AG08395 (cell line): ENCODE measurements at regions not wholly inside any gene's neighbourhood (a gene's known extent, or its start where the extent isn't known, plus 50 kb on each side); places are given as distances from the start of the nearest gene placed in this dataset.
"Not testable (repeated sequence)": the region's sequence is repeated elsewhere in the genome, so short reads cannot be mapped to it uniquely, and the experiment has no call there.

Source experiments
- DNase-seq: peaks from one replicate; pipeline ENCODE4 v3.0.0; 2012; ENCODE audit warnings: mixed read lengths, low spot score

- DNase-seq: no peak
Measured at GRCh38 chr12:131634037-131634436, 76.9 kb upstream of the SFSWAP start.

- DNase-seq: not testable (repeated sequence)
Measured at GRCh38 chr12:131635012-131635411, 75.9 kb upstream of the SFSWAP start.

- no peak for DNase-seq
Measured at GRCh38 chr12:131635491-131636122, 75.3 kb upstream of the SFSWAP start.

DNA sequence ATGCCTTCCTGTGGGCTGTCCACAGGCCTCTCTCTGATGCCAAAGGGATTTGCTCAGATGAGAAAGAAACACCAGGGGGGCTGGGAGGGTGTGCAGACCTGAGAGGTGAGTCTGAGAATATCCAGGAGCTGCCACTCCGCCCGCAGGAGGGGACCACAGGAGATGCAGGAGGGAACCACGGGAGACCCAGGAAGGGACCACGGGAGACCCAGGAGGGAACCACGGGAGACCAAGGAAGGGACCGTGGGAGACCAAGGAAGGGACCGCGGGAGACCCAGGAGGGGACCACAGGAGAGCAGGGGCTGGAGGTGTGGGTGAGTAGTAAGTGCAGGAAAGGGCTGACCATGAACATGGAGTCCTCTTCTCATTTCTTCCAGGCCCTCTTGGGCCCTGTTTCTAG lies 74.6 kb upstream of the SFSWAP start:
- no peak for DNase-seq

GRCh38 chr12:131636940-131637750 lies 73.7 kb upstream of the SFSWAP start:
- no peak for DNase-seq

DNA sequence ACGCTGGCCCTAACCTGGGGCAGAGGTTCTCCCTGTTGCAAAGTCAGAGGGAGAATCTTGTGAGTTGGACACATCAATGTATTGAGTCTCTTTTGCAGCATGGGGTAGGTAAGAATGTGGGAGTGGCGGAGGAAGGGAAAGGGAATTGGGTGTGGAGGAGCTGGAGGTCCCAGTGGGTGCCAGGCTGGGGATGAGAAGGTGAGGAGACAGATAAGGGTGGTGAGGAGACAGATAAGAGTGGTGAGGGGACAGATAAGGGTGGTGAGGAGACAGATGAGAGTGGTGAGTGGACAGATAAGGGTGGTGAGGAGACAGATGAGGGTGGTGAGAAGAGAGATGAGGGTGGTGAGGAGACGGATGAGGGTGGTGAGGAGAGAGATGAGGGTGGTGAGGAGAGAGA lies 72.9 kb upstream of the SFSWAP start:
- no peak for DNase-seq

- no peak for DNase-seq
Measured at GRCh38 chr12:131639270-131639940, 71.5 kb upstream of the SFSWAP start.

DNA sequence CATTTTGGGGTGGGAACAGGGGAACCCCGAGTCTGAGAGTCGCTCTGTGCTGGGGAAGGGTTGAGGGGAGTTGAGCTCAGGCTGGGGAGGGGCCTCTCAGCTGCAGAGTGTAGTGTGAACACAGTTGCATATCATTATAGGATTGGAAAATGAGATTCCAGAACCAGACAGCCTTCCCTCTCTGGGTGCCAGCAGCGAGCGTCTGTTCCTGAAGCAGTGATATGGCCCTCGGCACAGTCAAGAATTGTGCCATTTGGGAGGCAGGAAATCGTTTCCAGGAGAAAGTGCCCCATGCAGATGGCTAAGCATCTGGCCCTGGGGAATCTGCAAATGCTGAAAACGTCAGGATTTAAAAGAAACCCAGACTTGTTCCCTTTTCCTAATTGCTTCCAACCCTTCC lies 70.4 kb upstream of the SFSWAP start:
- no peak for DNase-seq

DNA sequence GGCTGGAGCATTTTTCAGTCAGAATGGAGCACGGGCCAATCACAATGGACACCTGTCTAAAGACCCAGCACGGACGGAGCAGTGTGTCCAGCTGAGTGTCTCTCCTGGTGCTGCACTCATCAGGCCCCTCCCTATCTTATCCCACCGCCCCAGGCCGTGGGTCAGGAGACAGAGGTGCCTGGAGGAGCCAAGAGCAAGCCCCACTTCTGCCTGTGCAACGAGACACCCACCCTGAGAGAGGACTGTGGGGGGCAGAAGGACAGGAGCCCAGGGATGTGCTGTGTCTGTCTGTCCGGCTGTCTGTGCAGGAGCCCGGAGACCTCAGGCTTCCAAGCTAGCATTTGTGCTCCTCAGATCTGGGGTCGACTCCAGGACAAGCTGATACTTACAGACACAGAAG lies 69.6 kb upstream of the SFSWAP start:
- no peak for DNase-seq

DNA sequence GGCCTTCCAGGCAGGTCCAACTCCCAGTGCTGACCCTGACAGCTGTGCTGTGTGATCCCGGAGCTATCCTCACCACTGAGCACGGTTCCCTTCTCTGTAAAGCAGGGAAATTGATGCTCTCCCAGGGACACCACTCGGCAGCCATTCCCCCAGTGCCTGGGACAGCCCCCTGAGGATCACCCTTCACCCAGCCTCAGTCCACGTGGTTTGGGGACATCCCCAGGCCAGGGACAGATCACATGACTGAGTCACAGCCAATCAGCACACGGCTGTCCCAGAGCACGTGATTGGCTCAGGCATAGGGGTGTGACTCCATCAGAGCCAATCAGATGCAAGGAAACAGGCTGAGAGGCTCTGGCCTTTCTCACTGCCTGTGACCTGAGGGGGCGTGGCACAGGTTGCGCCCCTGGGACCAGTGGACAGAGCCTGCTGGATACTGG lies 68.8 kb upstream of the SFSWAP start:
- no peak for DNase-seq

GRCh38 chr12:131642771-131643170 lies 68.1 kb upstream of the SFSWAP start:
- no peak for DNase-seq

GRCh38 chr12:131643631-131644452 lies 67.0 kb upstream of the SFSWAP start:
- DNase-seq: no peak

GRCh38 chr12:131644481-131644880 lies 66.4 kb upstream of the SFSWAP start:
- DNase-seq: no peak

DNA sequence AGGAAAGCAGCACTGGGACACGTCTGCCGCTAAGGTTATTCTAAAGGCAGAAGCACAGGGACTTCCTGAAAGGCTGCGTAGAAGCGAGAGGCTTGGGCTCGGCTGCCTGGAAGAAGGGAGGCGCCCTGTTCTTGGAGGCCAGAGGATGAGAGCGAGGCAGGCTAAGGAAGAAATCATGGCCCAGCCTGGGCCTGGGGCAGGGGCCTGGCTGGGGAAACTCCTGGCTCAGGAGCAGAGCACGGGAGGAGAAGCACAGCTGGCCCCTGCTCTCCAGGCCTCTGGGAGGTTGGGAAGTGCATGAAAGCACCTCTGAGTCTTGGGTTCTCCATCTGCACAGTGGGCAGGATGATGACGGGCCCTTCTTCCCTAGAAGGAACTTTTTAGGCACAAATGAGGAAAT lies 66.0 kb upstream of the SFSWAP start:
- not testable (repeated sequence) for DNase-seq

GRCh38 chr12:131645557-131645956 lies 65.3 kb upstream of the SFSWAP start:
- not testable (repeated sequence) for DNase-seq

DNA sequence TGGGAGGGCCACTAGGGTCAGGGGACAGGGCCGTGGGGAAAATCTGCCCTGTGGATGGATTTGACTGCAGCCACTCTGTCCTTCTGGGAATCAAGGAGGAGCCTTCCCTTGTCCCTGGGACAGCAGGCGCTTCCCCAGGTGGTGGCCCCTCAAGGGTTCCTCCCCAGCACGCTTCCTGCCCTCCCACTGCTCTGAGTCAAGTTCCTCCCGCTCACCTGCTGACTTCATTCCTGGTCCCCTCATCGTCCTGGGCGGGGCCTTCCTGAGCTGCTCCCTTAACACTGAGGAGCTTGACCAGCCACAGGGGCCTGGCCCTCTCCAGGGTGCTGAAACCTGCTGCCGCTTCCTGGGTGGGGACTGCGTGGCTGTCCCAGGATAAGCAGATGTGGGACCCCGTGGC lies 64.4 kb upstream of the SFSWAP start:
- not testable (repeated sequence) for DNase-seq

- DNase-seq: no peak
Measured at GRCh38 chr12:131647667-131648066, 63.2 kb upstream of the SFSWAP start.

GRCh38 chr12:131655469-131656174 lies 55.3 kb upstream of the SFSWAP start:
- not testable (repeated sequence) for DNase-seq

- DNase-seq: not testable (repeated sequence)
Measured at GRCh38 chr12:131656796-131657195, 54.1 kb upstream of the SFSWAP start.

DNA sequence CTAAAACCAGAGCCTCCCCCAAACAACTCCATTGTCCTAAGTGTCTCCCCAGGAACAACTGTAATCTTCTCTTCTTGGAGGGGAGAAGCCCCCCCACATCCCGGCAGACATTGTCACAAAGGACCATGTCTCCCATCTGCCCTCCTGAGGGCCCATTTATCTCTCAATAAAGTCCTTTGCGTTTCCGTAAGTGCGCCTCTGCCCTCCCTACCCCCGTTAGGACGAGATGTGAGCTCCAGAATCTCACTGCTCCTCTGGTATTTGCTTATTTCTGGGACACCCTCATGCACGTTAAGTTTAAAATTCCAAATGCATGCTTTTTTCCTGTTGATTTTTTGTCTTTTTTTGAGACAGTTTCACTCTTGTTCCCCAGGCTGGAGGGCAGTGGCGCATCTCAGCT lies 52.3 kb upstream of the SFSWAP start:
- DNase-seq: not testable (repeated sequence)

DNA sequence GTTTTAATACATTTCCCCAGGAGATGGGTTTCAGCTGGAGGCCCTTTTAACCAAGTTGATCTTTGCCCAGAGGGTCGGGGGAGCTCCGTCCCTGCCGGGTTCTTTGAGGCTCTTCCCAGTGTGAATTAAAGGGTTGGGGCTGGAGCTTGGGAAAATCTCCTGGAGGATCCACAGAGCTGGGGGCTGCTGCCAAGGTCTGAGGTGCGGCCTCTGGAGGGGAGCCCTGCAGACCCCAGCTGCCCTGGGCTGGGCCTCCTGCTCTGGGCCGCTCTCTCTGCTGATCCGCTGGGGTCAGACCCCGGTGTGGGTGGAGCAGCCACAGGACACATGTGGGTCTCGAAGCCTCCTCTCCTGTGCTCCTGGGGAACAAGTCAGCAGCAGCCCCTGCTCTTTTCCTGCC lies 51.4 kb upstream of the SFSWAP start:
- not testable (repeated sequence) for DNase-seq
